Mesothelial cell of epicardium (in vitro differentiated cells): ENCODE measurements at regions not wholly inside any gene's neighbourhood (a gene's known extent, or its start where the extent isn't known, plus 50 kb on each side); places are given as distances from the start of the nearest gene placed in this dataset.

Experiments
- DNase-seq, 2 experiments: peaks; one replicate each; pipeline ENCODE4 v3.0.0; 2021; ENCODE audit warnings: low spot score in 2 of 2; ENCODE audit not compliant: unreplicated experiment in 2 of 2
- H3K27ac Mint-ChIP-seq: 2 replicates; pipeline ENCODE4 v1.8.0; 2021; ENCODE audit warnings: mixed read lengths
- H3K27me3 Mint-ChIP-seq: 2 replicates; pipeline ENCODE4 v1.8.0; 2021; ENCODE audit warnings: low read depth, mixed read lengths
- H3K36me3 Mint-ChIP-seq: 2 replicates; pipeline ENCODE4 v1.8.0; 2021; ENCODE audit warnings: mixed read lengths
- H3K4me1 Mint-ChIP-seq: 2 replicates; pipeline ENCODE4 v1.8.0; 2021; ENCODE audit warnings: mixed read lengths
- H3K4me3 Mint-ChIP-seq: 2 replicates; pipeline ENCODE4 v1.8.0; 2021; ENCODE audit warnings: mild to moderate bottlenecking, moderate library complexity, mixed read lengths
- H3K9me3 Mint-ChIP-seq: 2 replicates; pipeline ENCODE4 v1.8.0; 2021; ENCODE audit warnings: mixed read lengths
- TF ChIP-seq, protein P1 (sequence below): fragments of 200-600 bp; sonication (generic); IDR thresholded peaks from one replicate; pipeline ENCODE4 v1.5.0; 2021; ENCODE audit warnings: antibody characterized with exemption; ENCODE audit not compliant: unreplicated experiment

DNA sequence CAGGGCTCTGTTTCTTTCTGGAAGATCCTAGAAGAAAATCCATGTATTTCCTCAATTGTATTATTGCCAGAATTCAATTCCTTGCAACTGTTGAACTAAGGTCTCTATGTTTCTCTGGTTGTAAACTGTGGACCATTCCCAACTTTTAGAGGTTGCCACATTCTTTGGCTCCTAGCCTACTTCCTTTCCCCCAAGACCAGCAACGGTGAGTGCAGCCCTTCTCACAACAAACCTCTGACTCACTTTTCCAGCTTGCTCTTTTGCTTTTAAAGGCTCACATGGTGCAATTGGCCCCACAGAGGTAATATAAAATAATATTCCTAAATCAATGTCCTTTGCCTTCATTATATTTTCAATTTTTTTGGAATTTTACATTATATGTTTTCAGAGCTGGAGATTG, 371.3 kb downstream of the SLITRK5 start:
- no peak overlapping the region for H3K27ac Mint-ChIP-seq
- H3K4me1 Mint-ChIP-seq: no peaks in the 10 kb centered on the region
- H3K27me3 Mint-ChIP-seq: no peaks in the 10 kb centered on the region
- H3K9me3 Mint-ChIP-seq: peaks cover 4% of the 10 kb centered on the region
- TF ChIP-seq, protein P1, sequence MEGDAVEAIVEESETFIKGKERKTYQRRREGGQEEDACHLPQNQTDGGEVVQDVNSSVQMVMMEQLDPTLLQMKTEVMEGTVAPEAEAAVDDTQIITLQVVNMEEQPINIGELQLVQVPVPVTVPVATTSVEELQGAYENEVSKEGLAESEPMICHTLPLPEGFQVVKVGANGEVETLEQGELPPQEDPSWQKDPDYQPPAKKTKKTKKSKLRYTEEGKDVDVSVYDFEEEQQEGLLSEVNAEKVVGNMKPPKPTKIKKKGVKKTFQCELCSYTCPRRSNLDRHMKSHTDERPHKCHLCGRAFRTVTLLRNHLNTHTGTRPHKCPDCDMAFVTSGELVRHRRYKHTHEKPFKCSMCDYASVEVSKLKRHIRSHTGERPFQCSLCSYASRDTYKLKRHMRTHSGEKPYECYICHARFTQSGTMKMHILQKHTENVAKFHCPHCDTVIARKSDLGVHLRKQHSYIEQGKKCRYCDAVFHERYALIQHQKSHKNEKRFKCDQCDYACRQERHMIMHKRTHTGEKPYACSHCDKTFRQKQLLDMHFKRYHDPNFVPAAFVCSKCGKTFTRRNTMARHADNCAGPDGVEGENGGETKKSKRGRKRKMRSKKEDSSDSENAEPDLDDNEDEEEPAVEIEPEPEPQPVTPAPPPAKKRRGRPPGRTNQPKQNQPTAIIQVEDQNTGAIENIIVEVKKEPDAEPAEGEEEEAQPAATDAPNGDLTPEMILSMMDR: no peak
- no peak overlapping the region for H3K4me3 Mint-ChIP-seq
- H3K36me3 Mint-ChIP-seq: no peaks in the 10 kb centered on the region
- no peak for DNase-seq

DNA sequence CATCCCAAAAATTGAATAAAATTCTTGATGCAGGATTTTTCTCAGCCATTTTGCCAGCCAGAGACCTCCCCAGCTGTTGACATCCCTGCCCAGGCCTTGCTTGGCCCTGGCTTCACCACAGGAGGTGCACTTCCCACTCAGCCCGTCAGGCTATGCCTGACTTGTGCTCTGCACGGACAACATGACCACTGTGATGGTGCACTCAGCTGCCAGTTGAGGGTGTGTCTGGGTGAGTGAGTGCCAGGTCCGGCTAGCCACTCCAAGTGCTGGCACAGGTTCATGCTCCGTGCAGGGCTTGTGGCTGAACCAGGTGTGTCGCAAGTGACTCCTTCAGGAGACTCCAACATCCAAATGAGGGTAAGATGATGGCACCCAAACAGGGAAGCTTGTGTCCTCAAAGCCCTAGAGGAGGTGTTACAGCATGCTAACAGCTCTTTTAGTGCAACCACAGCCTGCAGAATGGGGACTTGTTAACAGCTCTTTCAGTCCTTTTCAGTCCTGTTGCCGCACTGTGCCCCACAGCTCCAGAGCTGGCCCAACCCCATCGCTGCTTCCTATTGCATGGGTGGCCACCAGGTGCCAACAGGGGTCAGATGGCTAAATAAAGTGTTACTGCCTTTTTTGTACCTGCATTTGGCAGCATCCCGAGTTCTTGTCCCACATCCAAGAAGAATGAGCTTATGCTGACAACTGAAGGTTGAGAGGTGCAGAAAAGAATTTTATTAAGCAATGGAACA, 380.7 kb downstream of the SLITRK5 start:
- Mint-ChIP-seq H3K27ac (no peak overlapping the region), H3K36me3 (peaks cover 2% of the 10 kb centered on the region), H3K4me1 (no peaks in the 10 kb centered on the region), H3K27me3 (no peaks in the 10 kb centered on the region), H3K4me3 (no peak overlapping the region), H3K9me3 (peaks cover 22% of the 10 kb centered on the region)
- TF ChIP-seq, protein P1: no peak
- DNase-seq: no peak

DNA sequence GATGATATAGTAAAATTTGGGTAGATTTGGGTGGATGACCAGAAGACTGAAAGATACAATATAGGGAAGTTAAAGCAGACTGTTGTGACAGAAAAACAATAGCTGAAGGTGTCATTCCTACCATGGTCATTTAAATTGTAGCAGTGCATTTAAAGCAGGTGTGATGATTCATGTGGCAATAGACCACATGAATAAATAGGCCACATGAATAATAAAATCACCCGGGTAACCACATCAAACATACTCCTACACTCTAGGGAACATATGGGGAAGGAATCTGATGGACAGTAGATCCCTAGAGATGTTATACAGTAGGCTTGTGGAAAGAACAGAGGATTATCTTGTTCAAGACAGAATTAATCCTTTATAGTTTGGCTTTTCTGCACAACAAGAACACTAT, 392.6 kb downstream of the SLITRK5 start:
- no peak for DNase-seq
- Mint-ChIP-seq H3K27ac (no peak overlapping the region), H3K4me1 (peaks cover 4% of the 10 kb centered on the region), H3K9me3 (peaks cover 24% of the 10 kb centered on the region), H3K4me3 (no peak overlapping the region), H3K27me3 (no peaks in the 10 kb centered on the region), H3K36me3 (no peaks in the 10 kb centered on the region)
- TF ChIP-seq, protein P1: no peak

DNA sequence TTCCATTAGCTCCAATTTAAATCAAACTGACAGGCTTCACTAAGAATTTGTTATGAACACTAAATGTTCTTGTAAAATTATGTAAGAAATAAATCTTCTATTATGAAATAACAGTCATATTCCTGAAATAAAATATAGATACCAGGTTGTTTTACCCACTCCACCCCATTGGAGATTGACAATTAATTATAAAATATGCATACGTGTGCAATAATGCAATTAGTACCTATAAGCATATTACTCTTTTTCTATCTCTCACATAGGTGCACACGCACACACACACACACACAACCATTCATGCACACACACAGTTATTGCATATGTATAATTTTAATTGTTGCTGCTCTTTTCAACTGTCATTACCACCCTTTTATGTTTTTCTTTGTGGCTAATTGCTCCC, 395.7 kb downstream of the SLITRK5 start:
- H3K36me3 Mint-ChIP-seq: no peaks in the 10 kb centered on the region
- H3K27me3 Mint-ChIP-seq: no peaks in the 10 kb centered on the region
- H3K27ac Mint-ChIP-seq: no peak overlapping the region
- no peak for DNase-seq
- peaks cover 21% of the 10 kb centered on the region for H3K9me3 Mint-ChIP-seq
- no peak overlapping the region for H3K4me3 Mint-ChIP-seq
- TF ChIP-seq, protein P1: no peak
- H3K4me1 Mint-ChIP-seq: no peaks in the 10 kb centered on the region

DNA sequence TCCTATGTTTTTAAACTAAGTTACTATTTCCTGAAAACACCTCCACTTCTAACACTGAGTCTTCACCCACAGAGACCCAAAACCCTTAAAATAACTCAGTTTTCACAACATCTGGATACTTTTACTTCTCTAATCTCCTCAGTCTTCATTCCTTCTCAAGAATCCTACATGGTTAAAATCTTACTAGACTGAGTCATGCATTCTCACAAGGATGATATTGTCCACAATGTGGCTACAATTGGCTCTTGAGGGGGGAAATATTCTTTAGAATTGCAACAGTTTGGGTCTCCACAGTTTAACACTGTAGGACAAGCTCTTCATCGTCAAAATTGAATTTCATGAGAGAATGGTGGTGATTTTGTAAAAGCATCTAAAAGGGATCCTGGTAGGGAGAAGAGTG, 397.1 kb downstream of the SLITRK5 start:
- Mint-ChIP-seq H3K27ac (no peak overlapping the region), H3K4me1 (no peaks in the 10 kb centered on the region), H3K4me3 (no peak overlapping the region), H3K9me3 (peaks cover 13% of the 10 kb centered on the region), H3K27me3 (no peaks in the 10 kb centered on the region), H3K36me3 (no peaks in the 10 kb centered on the region)
- TF ChIP-seq, protein P1: no peak
- DNase-seq: no peak
